RCC 7860 (cell line): ENCODE measurements at regions not wholly inside any gene's neighbourhood (a gene's known extent, or its start where the extent isn't known, plus 50 kb on each side); places are given as distances from the start of the nearest gene placed in this dataset.
"Not testable (repeated sequence)": the region's sequence is repeated elsewhere in the genome, so short reads cannot be mapped to it uniquely, and the experiment has no call there.

Experiments
- DNase-seq: peaks from one replicate; pipeline ENCODE4 v3.0.0-alpha.2; 2015; ENCODE audit warnings: low spot score
- FAIRE-seq: peaks from 2 replicates; lab custom pipeline; 2012; peaks lifted over from hg19 to GRCh38; lab: Jason Lieb, UNC

DNA sequence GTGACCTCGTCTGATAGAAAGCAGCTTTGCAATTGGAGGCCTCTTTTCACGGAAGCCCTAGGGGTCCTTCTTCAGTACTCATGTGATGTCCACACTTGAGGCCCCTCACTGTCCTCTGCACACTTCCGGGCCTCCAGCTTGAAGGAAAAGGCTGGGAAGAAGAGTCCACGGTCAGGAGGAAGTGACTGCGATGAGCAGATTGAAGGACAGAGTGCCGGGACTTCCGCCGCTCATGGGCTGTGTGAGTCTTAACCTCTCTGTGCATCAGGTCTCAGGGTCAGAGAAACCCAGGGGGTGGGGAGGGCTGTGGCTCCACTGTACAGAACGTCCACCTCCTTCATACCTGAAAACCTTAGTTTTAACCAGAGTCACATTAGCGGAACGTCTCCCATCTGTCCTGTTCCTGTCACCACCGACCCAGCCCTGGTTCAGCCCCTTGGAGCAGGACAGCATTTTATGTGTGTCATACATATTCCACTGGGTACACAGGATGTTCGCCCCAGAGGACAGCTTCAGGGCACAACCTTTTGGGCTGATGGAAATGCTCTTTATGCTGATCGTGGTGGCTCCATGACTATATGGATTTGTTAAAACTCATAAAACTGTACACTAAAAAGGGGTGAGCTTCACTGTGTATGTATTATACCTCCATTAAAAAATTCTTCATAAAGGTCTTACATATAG is 51.0 kb upstream of the SORCS2 start:
- FAIRE-seq (no peak), DNase-seq (no peak)

DNA sequence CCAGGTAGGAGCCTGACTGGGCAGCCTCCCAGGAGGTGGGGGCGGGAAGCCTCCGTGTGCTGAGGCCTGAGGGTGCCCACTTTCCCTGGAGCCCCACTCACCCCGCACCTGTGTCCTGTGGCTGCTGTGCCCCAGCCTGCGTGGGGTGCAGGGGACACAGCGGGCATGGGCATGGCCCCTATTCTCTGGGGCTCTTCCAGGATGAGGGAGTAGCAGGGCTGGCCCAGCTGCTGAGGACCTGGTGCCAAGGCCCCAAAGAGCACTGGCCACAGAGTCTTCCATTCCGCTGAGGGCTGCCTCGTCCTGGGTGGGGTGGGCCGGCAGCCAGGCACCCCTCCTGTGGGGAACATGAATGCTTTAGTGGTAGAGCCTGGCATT is 51.7 kb upstream of the SORCS2 start:
- FAIRE-seq (no peak), DNase-seq (no peak)

GRCh38 chr4:7140062-7140691 is 52.2 kb upstream of the SORCS2 start:
- DNase-seq (no peak), FAIRE-seq (no peak)

- FAIRE-seq = no peak
- no peak for DNase-seq
These were observed 53.0 kb upstream of the SORCS2 start for GRCh38 chr4:7139167-7139982.

DNA sequence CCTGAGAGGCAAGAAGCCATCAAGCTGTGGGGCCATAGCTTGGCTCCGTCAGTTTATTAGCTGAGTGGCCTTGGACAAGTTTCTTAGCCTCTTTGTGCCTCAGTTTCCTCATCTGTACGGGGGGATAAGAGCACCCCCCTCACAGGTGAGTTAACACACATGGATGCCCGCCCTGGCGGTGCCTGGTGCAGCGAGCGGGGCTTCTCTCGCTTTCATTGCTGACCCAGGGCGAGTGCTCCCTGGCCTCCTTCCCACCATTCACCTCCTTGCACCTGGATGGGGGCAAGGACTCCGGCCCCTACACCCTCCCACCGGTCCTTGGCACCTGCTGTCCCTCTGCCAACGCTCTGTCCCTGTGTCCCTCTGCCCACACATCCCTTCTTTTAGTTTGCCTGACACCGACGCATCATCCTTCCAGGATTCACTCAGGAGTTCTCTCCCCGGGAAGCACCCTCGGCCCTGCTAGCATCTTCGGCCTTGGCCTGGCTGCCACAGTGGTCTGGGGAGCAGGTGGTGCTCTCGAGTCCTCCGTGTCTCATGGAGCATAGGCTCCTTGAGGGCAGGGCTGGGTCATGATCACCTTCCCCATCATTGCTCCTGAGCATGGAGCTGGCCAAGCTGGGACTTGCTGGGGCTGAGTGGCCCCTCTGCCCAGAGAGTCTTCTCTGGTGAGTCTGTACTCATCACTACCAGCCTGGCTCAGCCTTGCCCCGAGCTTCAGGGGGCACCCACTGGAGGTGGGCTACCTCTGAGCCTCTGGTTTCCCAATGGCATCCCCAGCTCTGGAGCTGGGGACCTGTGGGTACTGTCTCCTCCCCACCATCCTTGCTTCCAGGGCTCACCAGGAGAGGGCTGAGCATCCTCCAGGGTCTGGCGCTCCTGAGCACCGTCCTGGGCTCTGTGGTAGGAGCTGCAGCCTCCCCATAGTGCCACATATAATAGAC is 53.8 kb upstream of the SORCS2 start:
- DNase-seq (no peak), FAIRE-seq (no peak)

DNA sequence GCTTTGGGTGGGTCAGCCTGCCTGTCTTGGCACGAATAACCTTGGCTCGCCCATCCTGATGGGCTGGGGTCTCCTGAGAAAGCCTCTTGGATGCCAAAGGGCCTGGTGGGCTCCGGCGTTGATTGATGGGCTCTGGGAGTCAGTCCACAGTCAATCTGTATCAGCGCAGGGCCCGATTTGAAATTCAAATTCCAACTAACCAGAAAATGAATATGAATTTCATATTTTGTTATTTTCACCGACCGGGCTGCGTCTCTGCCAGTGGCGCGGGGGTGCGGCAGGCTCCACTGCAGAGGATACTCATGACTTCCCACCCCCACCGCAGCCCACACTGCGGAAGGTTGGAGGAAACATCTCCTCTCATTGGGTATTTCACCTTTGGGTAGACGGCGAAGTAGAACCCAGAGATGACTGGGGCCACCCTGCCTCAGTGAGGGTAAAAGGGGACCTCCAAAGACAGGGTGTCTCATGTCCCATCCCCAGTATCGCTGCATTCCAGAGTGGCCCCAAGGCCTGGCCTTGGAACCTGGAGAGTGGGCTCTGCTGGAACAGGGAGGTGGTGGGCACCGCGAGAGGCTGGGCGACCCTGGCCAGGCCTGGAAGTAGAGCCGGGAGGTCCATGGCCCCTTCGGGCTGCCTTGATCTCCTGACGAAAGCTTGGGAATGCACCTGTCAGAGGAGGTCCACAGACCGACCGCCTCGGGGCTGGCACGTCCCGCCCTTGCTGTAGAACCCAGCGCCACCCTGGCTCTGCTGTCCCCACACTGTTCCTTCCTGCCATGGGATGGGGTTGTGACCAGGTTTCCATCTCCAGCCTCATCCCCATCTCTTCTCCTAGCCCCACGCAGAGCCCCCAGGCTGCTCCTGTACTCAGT is 54.8 kb upstream of the SORCS2 start:
- FAIRE-seq (no peak), DNase-seq (no peak)

- no peak for DNase-seq
- no peak for FAIRE-seq
These were observed 56.0 kb upstream of the SORCS2 start for GRCh38 chr4:7136351-7136750.

- FAIRE-seq (no peak), DNase-seq (no peak)
These were observed 57.0 kb upstream of the SORCS2 start for GRCh38 chr4:7135389-7135746.

DNA sequence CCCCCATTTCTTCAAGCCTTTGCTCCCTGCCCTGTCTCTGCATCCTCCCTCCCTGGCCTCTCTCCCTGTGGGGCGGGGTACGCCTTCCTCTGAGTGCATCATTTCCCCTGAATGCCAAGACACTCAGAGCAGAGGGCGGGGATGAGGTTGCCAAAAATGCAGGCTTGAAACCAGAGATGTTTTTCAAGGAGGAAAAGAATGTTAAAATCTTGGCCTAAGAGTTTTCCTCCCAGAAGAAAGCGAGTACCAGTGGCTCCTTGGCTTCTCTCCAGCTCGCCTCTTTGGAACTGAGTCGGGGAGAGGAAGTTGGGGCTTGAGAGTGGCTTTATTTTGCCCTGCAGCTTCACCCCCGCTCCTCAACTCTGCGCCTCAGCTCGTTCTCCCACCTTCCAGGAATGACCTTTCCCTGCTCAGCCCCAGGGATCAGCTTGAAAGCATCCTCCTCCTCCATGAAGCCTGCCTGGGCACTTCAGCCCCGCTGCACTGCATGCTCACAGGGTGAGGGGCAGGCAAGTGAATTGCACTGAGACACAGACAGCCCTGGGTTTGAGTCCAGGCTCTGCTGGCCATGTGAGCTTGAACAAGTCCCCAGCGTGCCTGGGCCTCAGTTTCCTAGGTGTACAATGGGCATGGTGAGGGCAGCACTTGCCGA is 57.5 kb upstream of the SORCS2 start:
- no peak for FAIRE-seq
- DNase-seq = no peak

DNA sequence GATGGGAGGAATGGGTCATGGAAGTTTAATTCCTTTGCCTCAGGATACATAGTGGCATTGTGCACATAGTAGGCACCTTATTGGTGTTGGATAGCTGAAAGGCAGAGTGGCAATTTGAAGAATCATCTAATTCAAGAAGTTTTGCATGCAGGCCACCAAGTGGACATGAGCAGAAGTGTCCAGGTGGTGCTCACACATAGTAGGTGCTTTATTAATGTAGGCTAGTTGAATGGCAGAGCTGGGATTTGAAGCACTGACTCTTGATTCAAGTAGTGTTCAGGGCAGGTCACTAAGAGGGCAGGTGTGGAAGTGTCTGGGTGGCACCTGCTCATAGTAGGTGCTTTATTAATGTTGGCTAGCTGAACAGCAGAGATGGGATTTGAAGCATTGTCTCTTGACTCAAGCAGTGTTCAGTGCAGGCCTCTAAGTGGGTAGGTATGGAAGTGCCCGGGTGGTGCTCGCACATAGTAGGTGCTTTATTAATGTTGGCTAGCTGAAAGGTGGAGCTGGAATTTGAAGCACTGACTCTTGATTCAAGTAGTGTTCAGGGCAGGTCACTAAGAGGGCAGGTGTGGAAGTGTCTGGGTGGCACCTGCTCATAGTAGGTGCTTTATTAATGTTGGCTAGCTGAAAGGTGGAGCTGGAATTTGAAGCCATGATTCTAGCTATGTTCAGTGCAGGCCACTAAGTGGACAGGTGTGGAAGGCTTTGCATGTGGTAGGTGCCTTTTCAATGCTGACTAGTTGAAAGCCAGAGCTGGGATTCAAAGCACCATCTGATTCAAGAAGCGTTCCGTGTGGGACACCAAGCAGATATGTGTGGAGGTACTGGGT is 58.3 kb upstream of the SORCS2 start:
- FAIRE-seq, DNase-seq: not testable (repeated sequence)

DNA sequence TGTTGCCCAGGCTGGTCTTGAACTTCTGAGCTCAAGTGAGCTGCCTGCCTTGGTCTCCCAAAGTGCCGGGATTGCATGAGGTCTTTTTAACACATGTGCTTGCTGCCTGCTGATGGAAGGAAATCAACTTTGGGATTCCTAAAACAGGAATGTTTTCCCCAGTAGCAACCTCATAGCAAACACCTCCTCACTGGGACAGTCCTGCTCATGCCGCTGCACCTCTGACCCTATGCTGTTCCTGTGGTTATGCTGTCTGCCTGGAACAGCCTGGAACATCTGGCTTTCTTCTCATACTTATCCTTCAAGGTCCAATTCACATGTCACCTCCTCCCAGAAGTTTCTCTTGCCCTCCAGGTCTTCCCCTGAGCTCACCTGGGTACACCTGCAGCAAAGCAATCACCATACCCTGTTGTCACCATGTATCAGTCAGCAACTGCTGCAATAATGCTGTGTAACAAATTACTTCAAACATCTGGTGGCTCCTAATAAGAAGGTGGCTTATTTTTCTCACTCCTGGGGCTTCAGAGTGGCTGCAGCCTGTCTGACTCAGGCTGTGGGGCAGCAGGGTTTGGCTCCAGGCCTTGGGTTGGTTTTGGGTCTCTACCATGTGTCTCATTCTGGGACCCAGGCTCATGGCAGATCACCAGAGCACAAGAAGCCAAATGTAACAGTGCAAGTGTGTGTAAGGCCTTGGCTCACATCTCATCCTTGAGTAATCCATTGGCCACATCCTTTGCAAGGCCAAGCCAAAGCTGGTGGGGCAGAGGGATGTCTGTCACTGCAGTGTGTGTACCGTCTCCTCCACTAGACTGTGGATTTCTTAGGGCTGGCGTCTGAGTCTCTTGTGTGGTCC is 59.4 kb upstream of the SORCS2 start:
- FAIRE-seq (no peak), DNase-seq (no peak)

GRCh38 chr4:7132249-7132648 is 60.1 kb upstream of the SORCS2 start:
- FAIRE-seq = no peak
- no peak for DNase-seq

- DNase-seq (no peak), FAIRE-seq (no peak)
These were observed 60.8 kb upstream of the SORCS2 start for GRCh38 chr4:7131498-7132031.

GRCh38 chr4:7130621-7131211 is 61.6 kb upstream of the SORCS2 start:
- DNase-seq = no peak
- FAIRE-seq = no peak

DNA sequence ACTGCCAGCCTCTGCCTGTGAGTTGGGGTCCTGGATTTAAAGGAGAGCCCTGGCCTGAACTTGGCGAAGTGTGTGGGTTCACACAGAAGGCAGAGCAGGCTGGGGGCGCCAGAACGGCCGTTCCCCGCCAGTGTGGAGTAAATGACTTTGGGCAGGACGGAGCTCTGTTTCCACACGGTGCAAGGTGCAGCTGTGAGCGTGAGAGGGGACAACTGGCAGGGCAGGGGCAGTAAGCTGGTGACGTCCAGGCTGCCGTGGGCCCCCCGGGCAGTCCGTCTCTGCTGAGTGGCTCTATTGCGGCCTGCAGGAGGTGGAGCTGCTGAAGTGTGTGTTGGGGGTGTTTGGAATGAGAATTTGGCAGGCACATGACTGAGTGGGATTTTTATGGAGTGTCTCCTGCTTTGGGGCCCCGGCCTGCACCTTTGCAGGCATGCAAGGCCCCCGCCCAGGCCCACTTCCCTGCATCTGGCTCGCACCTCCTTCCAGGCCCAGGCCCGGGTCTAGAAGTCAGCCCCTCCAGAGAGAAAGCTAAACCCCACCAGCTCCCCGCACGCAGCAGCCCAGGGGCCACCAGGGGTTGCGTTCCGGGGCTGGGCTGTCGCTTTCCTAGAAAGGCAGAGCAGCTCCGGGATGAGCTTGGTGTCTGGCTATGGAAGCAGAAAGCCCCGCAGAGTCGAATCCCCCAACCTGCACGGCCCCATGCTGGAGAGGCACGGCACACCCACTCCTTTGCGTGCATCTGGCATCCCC is 62.2 kb upstream of the GRPEL1 start:
- DNase-seq (no peak), FAIRE-seq (no peak)

- FAIRE-seq = no peak
- DNase-seq = no peak
These were observed 60.8 kb upstream of the GRPEL1 start for GRCh38 chr4:7128644-7129043.
